NCI-H1694 (cell line): ENCODE measurements at regions not wholly inside any gene's neighbourhood (a gene's known extent, or its start where the extent isn't known, plus 50 kb on each side); places are given as distances from the start of the nearest gene placed in this dataset.
"Not testable (repeated sequence)": the region's sequence is repeated elsewhere in the genome, so short reads cannot be mapped to it uniquely, and the experiment has no call there.

Experiments
- DNase-seq: peaks from one replicate; lab custom pipeline; 2025; lab: John Stamatoyannopoulos, UW

DNA sequence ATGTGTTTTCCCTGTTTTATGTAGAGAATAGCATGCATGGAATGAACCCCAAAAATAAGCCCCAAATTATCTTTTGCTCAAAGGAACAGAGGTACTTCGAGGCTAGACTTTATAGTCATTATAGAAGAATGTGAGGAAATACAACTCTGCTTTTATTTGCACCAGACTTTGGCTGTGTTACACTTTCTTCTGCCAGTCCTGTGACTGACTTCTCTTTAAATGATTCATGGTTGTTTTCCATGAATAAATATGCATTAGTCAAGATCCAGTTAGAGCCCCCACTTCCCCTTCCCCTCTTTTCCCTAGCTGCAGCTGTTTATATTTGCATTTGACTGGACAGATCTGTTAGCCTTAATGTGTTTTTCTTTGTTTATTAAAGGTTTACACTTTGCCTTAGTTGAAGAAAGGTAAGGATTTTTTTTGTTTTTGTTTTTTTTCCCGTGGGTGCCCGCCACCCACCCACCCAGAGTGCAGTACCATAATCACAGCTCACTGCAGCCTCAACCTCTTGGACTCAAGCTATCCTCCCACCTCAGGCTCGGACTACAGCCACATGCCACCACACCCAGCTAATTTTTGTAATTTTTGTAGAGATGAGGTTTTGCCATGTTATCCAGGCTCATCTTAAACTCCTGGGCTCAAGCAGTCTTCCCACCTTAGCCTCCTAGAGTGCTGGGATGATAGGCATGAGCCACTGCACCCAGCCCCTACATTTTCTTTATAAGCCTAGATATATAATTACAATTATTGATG lies 152.6 kb downstream of the CYB561 start:
- DNase-seq, result no peak

DNA sequence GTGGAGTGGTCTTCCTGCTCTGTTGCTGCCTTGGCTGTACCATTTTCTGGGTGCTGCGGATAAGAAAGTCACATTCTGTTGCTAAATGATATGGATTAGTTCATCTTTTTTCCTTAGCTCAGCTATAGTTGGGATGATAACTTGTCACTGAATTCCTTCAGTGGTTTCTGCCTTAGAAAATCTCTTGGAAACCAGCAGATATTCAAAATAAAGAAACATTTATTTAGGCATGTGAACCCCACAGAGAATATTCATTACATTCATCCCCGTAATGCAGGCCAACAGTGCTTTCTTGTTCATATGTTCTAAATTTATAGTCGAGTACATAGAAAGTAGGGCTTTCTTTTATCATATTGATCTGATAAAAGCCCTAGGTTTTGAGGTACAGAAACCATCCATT lies 151.3 kb downstream of the CYB561 start:
- no peak for DNase-seq

DNA sequence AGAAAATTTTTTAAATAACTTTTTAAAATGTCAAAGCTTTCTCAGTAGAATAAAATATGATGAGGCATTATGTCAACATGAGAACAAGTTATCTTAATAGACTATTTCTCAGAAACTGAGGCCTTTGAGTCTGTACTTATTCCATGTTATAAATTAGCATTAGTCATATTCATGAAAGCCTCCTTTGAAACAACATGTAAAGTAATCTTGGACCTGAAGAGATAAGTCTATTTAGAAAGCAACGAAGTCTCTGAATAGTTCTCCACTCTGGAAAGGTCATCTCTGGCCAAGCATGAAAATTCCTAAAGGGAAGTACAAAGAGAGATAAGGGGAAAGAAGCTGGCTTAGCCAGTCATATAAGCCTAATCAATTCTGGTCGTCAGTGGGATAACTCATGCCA lies 150.8 kb downstream of the CYB561 start:
- no peak for DNase-seq

DNA sequence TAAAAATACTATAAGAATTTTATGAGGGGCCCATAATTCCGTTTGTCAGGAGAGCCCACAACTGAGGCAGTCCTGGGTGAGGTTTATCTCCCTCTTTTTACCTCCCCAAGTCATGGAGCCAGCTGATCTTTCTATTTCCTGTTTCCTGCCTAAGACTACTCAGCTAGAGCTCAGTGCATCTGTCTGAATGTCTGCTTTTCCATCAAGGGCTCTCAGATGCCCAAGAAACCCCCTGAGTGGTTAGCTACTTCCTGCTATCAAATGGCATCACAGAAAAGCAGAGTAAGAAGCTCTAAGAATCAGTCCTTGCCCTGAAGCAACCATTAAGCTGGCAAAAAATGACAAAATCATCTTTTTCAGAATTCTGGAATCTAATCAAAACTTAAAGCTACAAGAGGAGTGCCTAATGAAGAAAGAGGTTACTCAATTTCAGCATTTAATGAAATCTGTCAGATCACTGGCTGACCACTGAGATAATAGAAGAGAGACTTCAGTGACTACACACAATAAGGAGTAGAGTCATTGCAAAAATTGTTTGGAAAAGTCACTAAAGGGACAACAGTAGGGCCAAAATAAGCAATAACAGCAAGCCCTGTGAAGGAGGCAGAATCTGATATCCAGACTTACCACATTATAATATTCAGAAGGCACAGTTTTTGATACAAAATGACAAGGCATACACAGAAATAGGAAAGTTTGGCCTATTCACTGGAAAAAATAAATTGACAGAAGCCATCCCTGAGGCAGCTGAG lies 150.1 kb downstream of the CYB561 start:
- no peak for DNase-seq

DNA sequence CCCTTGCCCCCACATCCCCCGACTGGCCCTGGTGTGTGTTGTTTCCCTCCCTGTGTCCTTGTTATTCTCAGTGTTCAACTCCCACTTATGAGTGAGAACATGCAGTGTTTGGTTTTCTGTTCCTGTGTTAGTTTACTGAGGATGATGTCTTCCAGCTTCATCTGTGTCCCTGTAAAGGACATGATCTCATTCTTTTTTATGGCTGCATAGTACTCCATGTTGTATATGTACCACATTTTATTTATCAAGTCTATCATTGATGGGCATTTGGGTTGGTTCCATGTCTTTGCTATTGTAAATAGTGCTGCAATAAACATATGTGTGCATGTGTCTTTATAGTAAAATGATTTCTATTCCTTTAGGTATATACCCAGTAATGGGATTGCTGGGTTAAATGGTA lies 147.2 kb downstream of the CYB561 start:
- DNase-seq, result not testable (repeated sequence)

DNA sequence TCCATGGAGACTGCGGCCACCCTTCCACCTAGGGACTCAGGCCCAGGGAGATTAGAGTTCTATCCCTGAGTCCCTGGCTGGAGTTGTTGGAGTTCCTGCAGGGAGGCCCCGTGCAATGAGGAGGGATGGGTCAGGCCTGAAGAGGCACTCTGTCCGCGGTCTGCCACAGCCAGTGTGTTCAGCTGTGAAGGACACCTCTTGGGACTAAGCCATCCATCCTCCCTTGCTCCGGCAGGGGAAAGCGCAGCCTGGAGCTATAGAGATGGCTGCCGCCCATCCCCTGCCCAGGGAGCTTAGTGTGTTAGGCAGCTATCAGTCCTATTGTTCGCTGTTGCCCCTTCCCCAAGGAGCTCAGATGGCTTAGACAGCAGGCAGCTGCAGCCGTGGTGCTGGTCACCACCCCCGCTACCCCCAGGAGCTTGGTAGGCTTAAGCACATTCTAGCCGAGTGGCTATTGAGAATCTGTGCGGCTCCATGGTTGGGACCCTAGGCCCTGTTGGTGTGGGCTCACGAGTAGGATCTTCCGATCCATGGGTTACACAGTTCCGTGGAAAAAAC lies 141.3 kb downstream of the CYB561 start:
- no peak for DNase-seq

DNA sequence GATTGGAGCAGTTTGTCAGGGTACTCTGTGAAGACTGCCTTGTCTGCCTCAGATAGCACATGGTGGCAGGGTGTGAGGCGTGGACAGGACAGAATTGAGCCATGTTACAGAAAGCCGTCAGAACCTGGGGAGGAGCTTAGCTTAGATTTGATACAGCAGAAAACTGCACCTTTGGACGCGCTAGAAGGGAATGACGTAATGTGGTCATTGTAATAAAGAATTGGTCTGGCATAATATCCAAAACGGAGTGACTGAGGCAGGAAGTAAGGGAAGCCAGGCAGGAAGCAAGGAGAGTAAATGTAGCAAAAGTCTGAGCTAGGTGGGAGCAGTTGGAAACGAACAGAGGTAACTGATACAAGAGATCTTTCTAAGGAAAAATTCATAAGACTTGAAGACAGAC lies 140.2 kb downstream of the CYB561 start:
- no peak for DNase-seq

DNA sequence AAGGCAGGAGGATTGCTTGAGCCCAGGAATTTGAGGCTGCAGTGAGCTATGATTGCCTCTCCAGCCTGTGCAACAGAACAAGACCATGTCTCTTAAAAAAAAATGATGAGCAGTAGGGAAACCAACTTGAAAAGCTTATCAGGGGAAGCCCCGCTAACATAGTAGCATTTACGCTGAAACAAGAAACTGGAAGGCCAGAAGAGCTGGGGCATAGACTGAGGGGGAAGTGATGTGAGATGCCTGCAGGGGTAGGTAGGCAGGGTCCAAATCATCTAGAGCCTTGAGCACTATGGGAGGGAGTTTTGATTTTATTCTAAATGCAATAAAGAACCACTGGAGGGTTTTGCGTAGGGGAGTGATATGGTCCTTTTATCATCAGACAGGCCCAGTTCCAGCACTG lies 139.3 kb downstream of the CYB561 start:
- no peak for DNase-seq

DNA sequence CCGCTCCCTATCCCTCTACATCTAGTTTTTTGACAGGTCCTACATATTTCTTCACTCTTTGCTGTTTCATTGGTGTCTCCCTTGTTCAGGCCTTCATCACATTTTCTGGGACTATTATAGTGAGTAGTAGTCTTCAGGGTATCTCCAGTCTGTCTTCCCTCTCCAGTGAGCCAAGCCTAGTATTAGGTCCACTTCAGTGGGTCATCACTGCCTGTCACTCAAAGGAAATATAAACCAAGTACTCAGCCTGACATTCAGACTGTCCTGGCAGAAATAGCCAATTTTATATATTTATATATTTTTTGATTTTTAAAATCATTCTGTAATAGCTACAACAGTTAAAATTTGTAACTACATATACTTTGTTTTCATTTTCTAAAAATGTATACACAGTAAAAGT lies 137.8 kb downstream of the CYB561 start:
- DNase-seq, result no peak

DNA sequence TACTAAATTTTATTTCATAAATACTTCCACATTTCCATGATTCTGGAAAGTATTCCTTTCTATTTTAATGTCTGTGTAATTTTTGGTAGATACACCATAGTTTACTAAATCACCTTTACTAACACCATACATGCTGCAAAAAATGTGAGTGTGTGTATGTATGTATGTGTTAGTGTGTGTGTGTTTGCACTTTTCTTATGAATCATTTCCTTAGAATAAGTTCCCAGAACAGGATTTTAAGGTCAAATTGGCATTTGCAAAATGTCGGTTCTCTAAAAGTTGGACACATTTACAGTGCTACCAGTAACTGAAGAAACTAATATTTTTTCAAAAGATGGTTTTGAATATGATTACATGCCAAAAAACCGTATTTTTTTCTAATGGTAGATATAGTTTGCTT lies 137.1 kb downstream of the CYB561 start:
- no peak for DNase-seq

DNA sequence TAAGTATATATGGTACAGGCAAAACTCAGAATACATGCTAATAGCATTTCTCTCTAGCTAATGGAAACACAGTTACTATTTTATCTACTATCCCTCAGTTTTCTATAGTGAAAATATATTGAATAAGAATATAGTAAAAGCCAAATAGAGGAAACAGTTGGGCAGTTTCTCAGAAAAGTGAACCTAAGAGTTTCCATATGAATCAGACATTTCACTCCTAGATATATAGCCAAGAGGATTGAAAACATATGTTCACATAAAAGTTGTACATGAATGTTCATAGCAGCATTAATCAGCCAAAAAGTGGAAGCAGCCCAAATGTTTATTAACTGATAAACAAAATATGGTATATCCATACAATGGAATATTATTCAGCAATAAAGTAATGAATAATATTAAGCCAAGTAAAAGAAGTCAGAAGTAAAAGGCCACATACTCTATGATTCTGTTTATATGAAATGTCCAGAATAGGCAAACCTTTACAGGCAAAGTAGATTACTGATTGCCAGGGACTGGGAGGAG lies 134.6 kb downstream of the CYB561 start:
- DNase-seq, result no peak

DNA sequence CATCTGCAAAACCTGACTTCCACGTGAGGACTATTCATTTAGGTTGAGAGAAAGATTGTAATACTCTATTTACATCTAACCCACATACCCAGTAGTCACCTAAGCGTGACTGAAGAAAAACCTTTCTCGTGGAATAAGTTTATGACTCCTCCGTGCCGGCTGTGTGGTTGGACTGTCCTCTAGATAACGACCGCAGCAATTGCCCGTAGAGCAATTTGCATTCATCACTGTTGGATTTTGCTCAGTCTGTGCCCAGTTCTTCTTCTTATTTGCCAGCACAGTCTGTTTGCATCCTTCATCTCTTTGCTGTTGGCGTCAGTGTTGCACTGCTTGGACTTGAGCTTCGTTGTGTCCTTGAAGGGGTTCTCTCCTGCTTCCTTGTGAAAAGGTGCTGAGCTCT lies 131.3 kb downstream of the CYB561 start:
- DNase-seq, result no peak

DNA sequence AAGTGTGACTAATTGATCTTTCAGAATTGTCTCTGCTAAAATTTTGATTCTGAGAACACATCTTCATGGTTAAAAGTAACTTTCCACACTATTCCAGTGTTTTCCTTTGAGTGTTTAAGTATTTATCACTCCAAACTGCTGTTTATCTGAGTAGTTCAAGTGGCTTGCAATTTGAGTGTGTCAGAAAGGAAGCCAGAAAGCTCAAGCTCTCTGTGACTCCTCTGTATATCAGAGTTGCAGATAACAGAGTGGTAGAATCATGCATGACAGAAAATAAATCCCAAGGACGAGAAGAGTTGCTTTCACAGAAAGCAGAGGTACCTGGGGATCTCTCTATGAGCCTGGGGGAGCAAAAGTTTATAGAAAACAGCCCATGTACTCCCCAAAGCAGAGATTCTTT lies 130.0 kb downstream of the CYB561 start:
- no peak for DNase-seq

DNA sequence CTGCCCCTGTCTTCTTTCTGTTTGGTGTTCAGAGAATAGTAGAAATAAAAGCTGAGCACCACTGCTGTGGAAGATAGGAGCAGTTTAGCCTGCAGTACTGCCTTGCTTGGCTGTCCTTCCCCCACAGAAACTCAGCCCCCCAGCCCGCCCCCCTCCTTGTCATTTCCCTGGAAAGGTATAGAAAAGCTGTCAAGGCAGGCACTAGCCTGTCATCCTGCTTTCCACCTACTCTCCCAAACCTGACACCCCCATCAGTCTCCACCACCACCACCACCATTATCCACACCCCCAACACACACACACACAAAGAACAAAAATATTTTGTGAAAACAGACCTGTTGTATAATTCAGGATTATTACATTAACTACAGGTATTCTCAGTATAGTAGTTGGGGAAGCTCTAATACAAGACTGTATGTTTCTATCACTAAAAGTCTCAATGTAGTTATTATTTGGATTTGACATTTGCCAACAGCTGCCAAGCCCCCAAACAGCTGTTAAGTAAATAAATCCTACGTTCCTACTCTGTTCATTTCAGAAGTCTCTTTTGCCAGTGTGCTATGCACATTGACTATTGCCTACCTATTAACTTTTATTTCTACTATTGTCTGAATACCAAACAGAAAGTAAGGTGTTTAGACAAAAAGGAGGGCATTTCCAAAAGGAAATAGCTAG lies 128.8 kb downstream of the CYB561 start:
- DNase-seq, result no peak

DNA sequence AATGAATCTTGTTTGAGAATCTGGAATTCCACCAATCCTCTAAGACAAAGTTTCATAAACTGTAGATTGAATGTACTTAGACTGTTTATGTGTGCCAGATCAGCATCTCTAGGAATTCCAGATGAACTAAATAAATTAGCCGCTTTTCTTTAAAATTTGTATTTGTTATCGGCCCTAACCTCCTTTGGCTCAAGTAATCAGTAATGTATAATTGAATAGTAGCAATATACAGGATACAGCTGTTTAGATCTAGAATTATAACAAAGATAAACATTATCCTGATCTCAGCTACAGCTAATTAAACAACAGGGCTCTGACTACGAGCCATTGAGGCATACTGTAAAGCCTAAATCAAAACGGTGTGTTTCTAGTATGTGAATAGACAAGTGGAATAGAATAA lies 120.3 kb downstream of the CYB561 start:
- no peak for DNase-seq

DNA sequence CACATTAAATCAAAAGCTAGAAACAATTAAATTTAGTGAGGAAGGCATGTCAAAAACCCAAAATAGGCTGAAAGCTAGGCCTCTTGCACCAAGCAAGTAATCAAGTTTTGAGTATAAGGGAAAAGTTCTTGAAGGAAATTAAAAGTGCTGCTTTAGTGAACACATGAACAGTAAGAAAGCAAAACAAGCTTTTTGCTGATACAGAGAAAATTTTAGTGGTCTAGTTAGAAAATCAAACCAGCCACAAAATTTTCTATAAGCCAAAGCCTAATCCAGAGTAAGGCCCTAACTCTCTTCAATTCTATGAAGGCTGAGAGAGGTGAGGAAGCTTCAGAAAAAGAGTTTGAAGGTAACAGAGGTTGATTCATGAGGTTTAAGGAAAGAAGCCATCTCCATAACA lies 116.2 kb downstream of the CYB561 start:
- no peak for DNase-seq

DNA sequence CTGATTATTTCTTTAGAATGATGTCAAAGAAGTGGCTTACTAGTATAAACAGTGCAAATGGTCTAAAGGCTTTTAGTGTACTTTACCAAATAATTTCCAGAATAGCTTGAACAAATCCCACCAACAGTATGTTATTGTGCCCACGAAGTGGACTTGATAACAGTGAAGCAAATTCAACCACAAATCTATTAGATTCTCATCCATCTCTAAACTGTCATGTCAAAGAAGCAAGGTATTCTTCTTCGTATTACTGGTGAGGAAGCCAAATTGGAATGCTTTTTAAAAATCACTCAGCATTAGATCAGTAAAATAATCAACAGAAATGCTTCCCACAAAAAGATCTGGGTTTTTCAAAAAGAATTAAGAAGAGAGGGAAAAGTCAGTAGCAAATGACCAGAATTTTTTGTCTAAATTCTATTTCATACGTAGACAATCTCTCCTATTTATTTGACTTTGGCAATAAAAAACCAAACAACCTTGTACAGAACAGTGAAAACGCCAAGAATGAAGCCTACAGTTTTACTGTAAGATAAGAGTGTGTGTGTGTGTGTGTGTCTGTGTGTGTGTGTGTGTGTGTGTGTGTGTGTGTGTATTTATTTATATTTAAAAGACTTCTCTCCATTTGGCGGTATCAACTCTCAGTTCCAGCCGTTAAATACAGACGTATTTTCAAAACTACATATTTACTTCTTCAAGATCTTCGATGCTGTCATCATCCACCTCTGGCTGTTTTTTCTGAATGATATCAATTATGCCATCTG lies 114.6 kb downstream of the CYB561 start:
- DNase-seq, result no peak

DNA sequence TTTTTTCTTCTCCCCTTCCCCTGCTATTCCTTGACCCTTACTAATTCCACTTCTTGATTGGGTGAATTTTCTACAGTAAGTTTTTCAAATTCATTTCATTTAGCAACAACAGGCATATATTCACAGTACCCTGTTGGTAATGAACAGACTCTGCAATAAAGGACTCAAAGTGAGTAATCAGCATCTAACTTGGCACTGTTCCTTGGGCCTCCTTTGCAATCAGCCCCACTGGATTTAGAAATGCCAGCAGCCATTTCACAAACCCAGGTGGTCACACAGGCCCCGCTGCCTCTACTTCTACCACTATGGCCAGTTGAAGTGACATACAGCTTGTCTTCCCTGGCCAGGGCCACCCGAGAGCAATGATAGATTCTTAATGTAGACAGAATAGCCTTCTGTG lies 113.8 kb downstream of the CYB561 start:
- DNase-seq, result no peak

DNA sequence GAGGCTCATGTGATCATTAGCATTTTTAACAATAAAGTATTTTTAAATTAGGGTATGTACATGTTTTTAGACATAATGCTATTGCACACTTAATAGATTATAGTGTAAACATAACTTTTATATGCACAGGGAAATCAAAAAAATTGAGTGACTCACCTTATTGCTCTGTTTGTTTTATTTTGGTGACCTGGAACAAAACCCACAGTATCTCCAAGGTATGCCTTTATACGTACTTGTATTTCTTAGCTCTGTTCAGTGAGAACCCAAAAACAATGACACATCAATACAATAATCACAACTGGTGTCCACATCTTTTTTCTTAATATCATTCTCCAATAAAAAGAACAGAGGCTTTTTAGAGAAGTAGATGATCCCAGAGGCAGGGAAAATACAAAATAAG lies 112.2 kb downstream of the CYB561 start:
- no peak for DNase-seq

DNA sequence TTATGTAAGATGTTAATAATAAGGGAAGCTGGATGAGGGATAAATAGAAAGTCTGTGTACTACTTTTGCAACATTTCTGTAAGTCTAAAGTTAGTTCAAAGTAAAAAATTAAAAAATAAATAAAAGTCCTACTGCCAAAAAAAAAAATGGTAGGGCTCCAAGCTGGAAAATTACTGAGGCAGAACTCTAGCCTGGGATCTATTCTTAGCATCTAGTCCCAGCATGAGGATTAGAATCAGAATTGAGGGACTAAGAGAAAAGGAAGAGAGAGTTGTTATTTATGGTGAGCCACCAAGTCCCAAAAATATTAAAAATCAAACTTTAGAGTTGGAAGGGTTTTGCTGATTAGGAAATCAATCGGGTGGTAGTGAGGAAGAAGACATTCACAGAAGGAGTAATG lies 110.3 kb downstream of the CYB561 start:
- DNase-seq, result no peak

DNA sequence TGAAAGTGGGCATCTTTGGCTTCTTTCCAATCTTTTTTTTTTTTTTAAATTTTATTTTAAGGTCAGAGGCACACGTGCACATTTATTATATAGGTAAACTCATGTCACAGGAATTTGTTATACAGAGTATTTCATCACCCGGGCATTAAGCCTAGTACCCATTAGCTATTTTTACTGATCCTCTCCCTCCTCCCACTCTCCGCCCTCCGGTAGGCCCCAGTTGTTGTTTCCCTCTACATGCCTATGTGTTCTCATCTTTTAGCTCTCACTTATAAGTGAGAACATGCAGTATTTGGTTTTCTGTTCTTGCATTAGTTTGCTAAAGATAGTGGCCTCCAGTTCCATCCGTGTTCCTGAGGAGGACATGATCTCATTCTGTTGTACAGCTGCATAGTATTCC lies 108.5 kb downstream of the CYB561 start:
- no peak for DNase-seq

DNA sequence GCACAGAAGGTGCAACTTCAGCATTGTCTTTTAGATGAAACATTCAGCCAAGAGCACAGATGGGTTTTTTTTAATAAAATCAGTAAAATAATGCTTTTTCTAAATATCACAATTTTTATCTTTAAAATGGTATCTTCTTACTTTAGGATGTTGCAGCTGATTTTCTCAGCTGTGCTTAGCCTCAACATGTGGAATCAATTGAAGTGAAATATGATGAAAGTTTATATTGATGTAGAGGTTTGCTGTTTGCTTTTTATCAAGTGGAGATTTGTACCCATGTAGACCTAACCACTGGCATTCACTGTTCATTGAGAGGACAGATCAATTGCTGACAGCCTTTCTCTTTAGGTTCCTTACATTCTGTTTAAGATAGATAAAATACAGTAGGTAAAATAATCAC lies 107.8 kb downstream of the CYB561 start:
- no peak for DNase-seq
